B cell (primary cell): ENCODE measurements at regions not wholly inside any gene's neighbourhood (a gene's known extent, or its start where the extent isn't known, plus 50 kb on each side); places are given as distances from the start of the nearest gene placed in this dataset.

Experiments
- ATAC-seq: fragments of 200-7000 bp; cut with Tn5 transposase; one replicate; pipeline ENCODE4 v1.10.0; 2021; ENCODE audit warnings: low read depth, mild to moderate bottlenecking, moderate number of reproducible peaks, moderate library complexity
- CTCF ChIA-PET: fragments of 350-600 bp; sonication (Branson Sonifier 250); formaldehyde crosslinking; loops from one replicate; lab custom pipeline; 2021; ENCODE audit warnings: antibody characterized with exemption, inconsistent platforms; lab: Charles Lee
- POLR2A ChIA-PET: fragments of 350-600 bp; sonication (Branson Sonifier 250); formaldehyde crosslinking; loops from one replicate; lab custom pipeline; 2021; ENCODE audit warnings: antibody characterized with exemption; lab: Charles Lee
- DNase-seq: peaks from one replicate; pipeline ENCODE4 v3.0.0; 2013
- H2AFZ ChIP-seq: 2 replicates; pipeline ENCODE4 v1.6.1; 2012; ENCODE audit warnings: mild to moderate bottlenecking, low read depth, low read length; ENCODE audit not compliant: insufficient read depth, poor library complexity, severe bottlenecking
- H3K27ac ChIP-seq, 2 donors: 1 replicate in 1 of 2; 2 replicates in 1 of 2; pipeline ENCODE4 v1.5.1; 2012 to 2013; ENCODE audit warnings: low read length in 2 of 2, mild to moderate bottlenecking in 2 of 2, moderate library complexity in 1 of 2
- H3K27me3 ChIP-seq, 4 experiments: fragments of 200-600 bp in 1 of 4; sonication (generic) in 1 of 4; replicated peaks in 1 of 4; 1 replicate in 2 of 4; 2 replicates in 2 of 4; pipeline versions ENCODE4 v1.6.1 to v1.7.0; 2013 to 2016; ENCODE audit warnings: low read length in 3 of 4, mild to moderate bottlenecking in 2 of 4, mixed read lengths in 1 of 4, moderate library complexity in 1 of 4; ENCODE audit not compliant: insufficient read depth in 4 of 4, control insufficient read depth in 3 of 4; ENCODE audit errors: control extremely low read depth in 1 of 4
- H3K36me3 ChIP-seq, 2 experiments: replicated peaks in 1 of 2; 1 replicate in 1 of 2; 2 replicates in 1 of 2; pipeline versions ENCODE4 v1.6.1 to v1.7.1; 2013; ENCODE audit warnings: low read length in 1 of 2; ENCODE audit not compliant: insufficient read depth in 2 of 2, control insufficient read depth in 1 of 2; ENCODE audit errors: control extremely low read depth in 1 of 2, extremely low read depth in 1 of 2
- H3K4me1 ChIP-seq, 2 donors: fragments of 200-600 bp in 1 of 2; sonication (generic) in 1 of 2; 1 replicate in 1 of 2; 2 replicates in 1 of 2; pipeline versions ENCODE4 v1.5.1 to v1.6.1; 2013 to 2017; ENCODE audit warnings: low read length in 2 of 2; ENCODE audit not compliant: control insufficient read depth in 2 of 2, insufficient read depth in 2 of 2
- H3K4me2 ChIP-seq: replicated peaks from 2 replicates; pipeline ENCODE3; 2012; ENCODE audit warnings: mild to moderate bottlenecking, low read depth, low read length; ENCODE audit not compliant: poor library complexity, severe bottlenecking
- H3K4me3 ChIP-seq, 5 experiments: fragments of 200-600 bp in 1 of 5; sonication (generic) in 1 of 5; 1 replicate in 3 of 5; 2 replicates in 2 of 5; pipeline versions ENCODE4 v1.5.1 to v1.7.0; 2011 to 2016; ENCODE audit warnings: low read length in 4 of 5, mild to moderate bottlenecking in 4 of 5, low read depth in 2 of 5, control low read depth in 1 of 5, moderate library complexity in 1 of 5; ENCODE audit not compliant: insufficient read depth in 1 of 5; ENCODE audit errors: control extremely low read depth in 1 of 5, extremely low read depth in 1 of 5
- H3K79me2 ChIP-seq: fragments of 200-600 bp; sonication (generic); one replicate; pipeline ENCODE4 v1.6.0; 2016; ENCODE audit warnings: low read length; ENCODE audit not compliant: control insufficient read depth, insufficient read depth
- H3K9ac ChIP-seq: fragments of 200-600 bp; sonication (generic); 2 replicates; pipeline ENCODE4 v1.6.1; 2017; ENCODE audit warnings: mild to moderate bottlenecking, low read length, moderate library complexity
- H3K9me3 ChIP-seq, 3 donors: one replicate each; pipeline versions ENCODE4 v1.6.1 to v1.7.1; 2013; ENCODE audit warnings: low read length in 2 of 3; ENCODE audit not compliant: control insufficient read depth in 2 of 3, insufficient read depth in 1 of 3; ENCODE audit errors: control extremely low read depth in 1 of 3
- H4K20me1 ChIP-seq: 2 replicates; pipeline ENCODE4 v1.6.0; 2012; ENCODE audit warnings: mild to moderate bottlenecking, low read length; ENCODE audit not compliant: insufficient read depth, control insufficient read depth, poor library complexity, severe bottlenecking
- H3K27ac Mint-ChIP-seq: one replicate; pipeline ENCODE4 v1.8.0; 2021; ENCODE audit warnings: mixed read lengths
- H3K27me3 Mint-ChIP-seq: one replicate; pipeline ENCODE4 v1.8.0; 2021; ENCODE audit warnings: mixed read lengths
- H3K4me1 Mint-ChIP-seq: one replicate; pipeline ENCODE4 v1.8.0; 2021; ENCODE audit warnings: mixed read lengths
- H3K4me3 Mint-ChIP-seq: one replicate; pipeline ENCODE4 v1.8.0; 2021; ENCODE audit warnings: mixed read lengths
- H3K9me3 Mint-ChIP-seq: one replicate; pipeline ENCODE4 v1.8.0; 2022; ENCODE audit warnings: mixed read lengths; ENCODE audit not compliant: insufficient read depth
- CTCF ChIP-seq: fragments of 200-600 bp; IDR thresholded peaks from one replicate; pipeline ENCODE4 v1.8.0; 2022; ENCODE audit warnings: antibody characterized with exemption, mild to moderate bottlenecking
- EZH2 ChIP-seq: IDR thresholded peaks from 2 replicates; pipeline ENCODE4 v1.6.1; 2012; ENCODE audit warnings: borderline replicate concordance, low read depth, mild to moderate bottlenecking, moderate library complexity, low read length; ENCODE audit not compliant: insufficient read depth, poor library complexity, severe bottlenecking
- WGBS: methylation state at CpG from one replicate; pipeline ENCODE4 v1.1.5; 2013; ENCODE audit warnings: missing lambda C conversion rate; ENCODE audit not compliant: insufficient coverage; 5-methylcytosine and 5-hydroxymethylcytosine counted together
- intact Hi-C: fragments of 100-400 bp; cut with micrococcal nuclease; formaldehyde crosslinking; loops from one replicate; pipeline ENCODE4 v1.10.0; 2022

DNA sequence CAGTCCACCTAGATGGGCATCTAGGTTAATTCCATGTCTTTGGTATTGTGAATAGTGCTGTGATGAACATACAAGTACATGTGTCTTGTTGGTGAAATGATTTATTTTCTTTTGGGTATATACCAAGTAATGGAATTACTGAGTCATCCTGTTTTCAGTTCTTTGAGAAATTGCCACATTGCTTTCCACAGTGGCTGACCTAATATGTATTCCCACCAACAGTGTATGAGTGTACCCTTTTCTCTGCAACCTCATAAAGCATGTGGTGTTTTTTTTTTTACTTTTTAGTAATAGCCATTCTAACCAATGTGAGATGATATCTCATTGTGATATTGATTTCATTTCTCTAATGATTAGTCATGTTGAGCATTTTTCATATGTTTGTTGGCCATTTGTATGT is 86.0 kb upstream of the NDN start:
- Histone ChIP-seq H3K27ac (no peak overlapping the region), H2AFZ (no peak overlapping the region), H3K27me3 (no peaks in the 10 kb centered on the region), H3K36me3 (no peaks in the 10 kb centered on the region), H4K20me1 (no peaks in the 10 kb centered on the region), H3K4me3 (no peak overlapping the region), H3K4me2 (no peak overlapping the region), H3K9me3 (peaks cover 0 to 3% (median 0%) of the 10 kb centered on the region in 3 donors), H3K4me1 (no peaks in the 10 kb centered on the region), H3K79me2 (no peaks in the 10 kb centered on the region), H3K9ac (no peak overlapping the region)
- TF ChIP-seq EZH2, result no peak
- Mint-ChIP-seq H3K9me3 (peaks cover 5% of the 10 kb centered on the region), H3K27me3 (no peaks in the 10 kb centered on the region), H3K27ac (no peak overlapping the region), H3K4me3 (no peak overlapping the region), H3K4me1 (no peaks in the 10 kb centered on the region)
- ChIA-PET CTCF (no interaction called here), POLR2A (no interaction called here)
- intact Hi-C loops, result no loop called here
- DNase-seq, result no peak
- no peak for ATAC-seq

GRCh38 chr15:23787346-23788105 is 100.4 kb upstream of the NDN start:
- no peak for ATAC-seq
- H3K4me2 ChIP-seq, result no peak overlapping the region
- no CpG with 5 or more reads among the region's 2 CpGs for WGBS
- ChIA-PET CTCF (no interaction called here), POLR2A (no interaction called here)
- no peaks in the 10 kb centered on the region for H3K27me3 ChIP-seq
- no peaks in the 10 kb centered on the region for H3K27me3 Mint-ChIP-seq
- no peak overlapping the region for H3K4me3 Mint-ChIP-seq
- no peaks in the 10 kb centered on the region for H3K79me2 ChIP-seq
- H3K4me1 ChIP-seq, result no peaks in the 10 kb centered on the region
- H3K4me1 Mint-ChIP-seq, result no peaks in the 10 kb centered on the region
- no peaks in the 10 kb centered on the region for H4K20me1 ChIP-seq
- H3K9ac ChIP-seq, result no peak overlapping the region
- H3K9me3 Mint-ChIP-seq, result peaks cover 6% of the 10 kb centered on the region
- DNase-seq, result no peak
- TF ChIP-seq CTCF (no peak), EZH2 (no peak)
- intact Hi-C loops, result no loop called here
- no peak overlapping the region for H2AFZ ChIP-seq
- no peak overlapping the region for H3K27ac Mint-ChIP-seq
- H3K36me3 ChIP-seq, result no peaks in the 10 kb centered on the region
- H3K4me3 ChIP-seq, result no peak overlapping the region
- peaks cover 0 to 4% (median 0%) of the 10 kb centered on the region in 3 donors for H3K9me3 ChIP-seq
- no peak overlapping the region for H3K27ac ChIP-seq
